Umbilical cord (tissue), 1 donor: ENCODE measurements at regions not wholly inside any gene's neighbourhood (a gene's known extent, or its start where the extent isn't known, plus 50 kb on each side); places are given as distances from the start of the nearest gene placed in this dataset.

ENCODE experiments used
- DNase-seq: peaks from one replicate; pipeline ENCODE4 v3.0.0-alpha.2; 2015; ENCODE audit warnings: low spot score

DNA sequence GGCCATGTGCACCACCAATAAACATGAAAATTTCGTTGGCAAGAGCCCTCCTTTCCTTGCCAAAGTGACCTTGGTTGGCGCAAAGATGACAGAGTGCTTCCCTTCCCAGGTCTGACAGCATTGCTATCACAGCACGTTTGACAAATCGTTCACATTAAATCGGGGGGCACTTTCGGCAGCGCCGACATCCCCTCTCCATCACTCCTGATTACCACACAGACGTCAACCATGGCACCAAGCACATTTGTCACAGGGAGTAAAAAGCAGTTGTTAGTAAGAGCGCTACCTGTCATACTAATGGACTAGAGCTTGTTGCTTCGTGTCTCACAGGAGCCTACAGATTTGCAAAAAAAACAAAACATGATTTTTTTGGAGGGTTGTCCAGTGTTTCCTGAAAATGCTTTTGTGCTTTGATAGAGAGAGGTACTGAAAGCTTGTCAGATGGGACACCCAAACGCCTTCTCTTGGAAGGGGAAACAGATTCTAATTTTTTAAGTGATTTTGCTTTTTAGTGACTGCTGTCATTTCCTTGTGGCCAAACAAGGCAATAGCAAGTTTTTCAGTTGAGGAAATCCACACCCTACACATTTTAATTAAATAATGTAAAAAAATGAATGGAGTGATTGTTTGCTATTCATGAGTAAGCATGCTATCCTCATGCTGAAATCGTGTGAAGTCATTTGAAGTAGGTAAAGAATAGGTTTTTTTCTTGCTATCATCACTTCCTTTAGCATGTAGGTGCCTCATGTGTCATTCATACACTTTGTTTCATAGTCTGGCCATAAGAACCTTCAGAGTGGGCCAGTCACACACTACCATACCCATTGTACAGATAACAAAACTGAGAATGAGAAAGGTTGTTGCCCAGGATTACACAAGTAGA is 682.8 kb upstream of the WWC1 start:
- no peak for DNase-seq

DNA sequence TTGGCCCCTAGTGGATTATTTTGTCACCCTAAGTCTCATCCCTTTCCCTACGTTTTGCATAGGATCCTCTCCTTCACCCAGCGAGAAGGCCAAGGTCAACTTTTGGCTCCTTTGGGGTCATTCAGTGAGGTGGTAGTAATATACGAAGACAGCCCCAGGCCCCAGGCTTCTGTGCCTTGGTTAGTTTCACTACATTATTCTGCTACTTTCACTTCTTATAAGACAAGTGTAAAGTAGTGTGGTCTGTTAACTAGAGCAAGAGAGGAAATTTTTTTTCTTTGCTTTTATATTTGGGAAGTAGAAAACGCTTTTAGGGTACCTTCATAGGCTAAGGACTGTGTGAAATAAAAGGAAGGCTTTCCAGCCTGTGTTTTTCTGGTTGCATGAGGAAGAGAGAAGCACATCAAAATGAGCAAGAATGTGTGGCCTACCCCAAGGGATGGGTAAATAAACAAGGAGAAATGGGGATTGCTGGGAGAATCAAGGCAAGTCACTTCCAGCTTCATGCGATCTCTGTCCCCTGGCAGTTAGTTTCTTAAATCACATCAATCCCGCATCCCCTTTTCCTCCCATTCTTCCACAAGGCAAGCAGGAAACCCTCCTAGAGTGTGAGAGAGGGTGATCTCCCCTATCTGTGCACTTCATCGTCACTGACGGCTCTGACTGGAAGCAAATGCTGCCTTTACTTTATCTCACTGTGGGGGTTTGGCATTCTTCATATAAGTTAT is 677.0 kb upstream of the WWC1 start:
- no peak for DNase-seq

DNA sequence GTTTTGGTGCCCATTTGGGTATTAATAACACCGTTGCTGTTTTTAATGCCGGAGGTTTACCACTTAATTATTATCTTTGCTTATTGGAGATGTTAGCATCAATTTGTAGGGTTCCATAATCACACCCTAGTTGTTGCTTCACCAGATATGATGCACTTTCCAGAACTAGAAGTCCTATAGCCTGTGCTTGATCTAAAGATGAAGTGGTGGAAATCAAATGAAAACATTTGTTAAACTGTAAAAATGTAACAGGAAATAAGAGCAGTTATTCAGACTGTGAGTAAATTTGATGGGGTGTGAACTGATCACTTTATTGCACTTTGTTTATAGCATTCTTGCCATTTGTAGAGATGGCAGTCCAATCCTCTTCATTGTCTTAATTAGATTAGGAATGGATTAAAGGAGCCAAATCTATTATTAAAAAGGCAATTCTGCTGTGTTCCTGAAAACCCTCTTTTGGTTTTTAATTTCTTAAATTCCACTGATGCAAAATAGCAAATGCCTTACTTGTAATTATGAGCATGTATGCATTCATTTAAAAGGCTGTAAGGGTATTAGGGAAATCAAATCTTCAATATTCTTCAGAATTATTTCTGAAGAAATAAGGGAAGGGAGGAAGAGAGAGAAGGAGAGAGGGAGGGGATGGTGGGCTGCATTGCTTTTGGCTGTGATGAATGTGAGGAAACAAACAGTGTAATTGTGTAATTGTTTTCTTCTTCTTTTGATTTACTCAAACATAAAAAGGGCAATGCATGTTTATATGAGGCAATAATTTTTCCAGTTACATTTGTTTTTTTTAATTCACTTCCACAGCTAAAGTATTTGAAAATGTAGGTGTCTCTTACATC is 675.2 kb upstream of the WWC1 start:
- no peak for DNase-seq

DNA sequence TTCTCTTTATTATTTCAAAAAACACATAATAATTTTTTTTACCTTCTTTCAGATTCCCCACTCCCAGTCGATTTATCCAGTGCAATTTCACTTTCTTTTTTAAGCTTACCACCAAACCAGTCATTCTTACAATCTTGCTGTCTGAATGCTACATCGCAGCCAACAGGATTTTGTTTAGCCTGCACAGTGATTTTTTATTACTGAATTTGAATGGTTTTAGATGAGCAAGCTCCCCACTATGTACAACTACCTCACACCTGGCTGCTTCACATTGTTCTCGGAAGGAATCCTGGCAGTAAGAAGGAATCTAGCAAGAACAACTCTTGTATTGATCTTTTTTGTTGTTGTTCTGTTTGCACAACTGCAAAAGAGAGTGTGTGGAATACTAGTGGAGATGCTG is 668.1 kb upstream of the WWC1 start:
- no peak for DNase-seq

DNA sequence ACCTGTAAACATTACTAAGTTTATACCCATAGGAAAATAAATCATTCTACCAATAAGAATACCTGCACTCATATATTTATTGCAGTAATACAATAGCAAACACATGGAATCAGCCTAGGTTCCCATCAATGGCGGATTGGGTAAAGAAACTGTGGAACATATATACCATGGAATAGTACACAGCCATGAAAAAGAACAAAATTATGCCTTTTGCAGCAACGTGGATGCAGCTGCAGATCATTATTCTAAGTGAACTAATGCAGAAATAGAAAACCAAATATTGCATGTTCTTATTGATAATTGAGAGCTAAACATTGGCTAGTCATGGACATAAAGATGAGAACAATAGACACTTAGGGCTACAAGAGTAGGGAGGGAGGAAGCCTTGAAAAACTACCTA is 667.4 kb upstream of the WWC1 start:
- DNase-seq: no peak

DNA sequence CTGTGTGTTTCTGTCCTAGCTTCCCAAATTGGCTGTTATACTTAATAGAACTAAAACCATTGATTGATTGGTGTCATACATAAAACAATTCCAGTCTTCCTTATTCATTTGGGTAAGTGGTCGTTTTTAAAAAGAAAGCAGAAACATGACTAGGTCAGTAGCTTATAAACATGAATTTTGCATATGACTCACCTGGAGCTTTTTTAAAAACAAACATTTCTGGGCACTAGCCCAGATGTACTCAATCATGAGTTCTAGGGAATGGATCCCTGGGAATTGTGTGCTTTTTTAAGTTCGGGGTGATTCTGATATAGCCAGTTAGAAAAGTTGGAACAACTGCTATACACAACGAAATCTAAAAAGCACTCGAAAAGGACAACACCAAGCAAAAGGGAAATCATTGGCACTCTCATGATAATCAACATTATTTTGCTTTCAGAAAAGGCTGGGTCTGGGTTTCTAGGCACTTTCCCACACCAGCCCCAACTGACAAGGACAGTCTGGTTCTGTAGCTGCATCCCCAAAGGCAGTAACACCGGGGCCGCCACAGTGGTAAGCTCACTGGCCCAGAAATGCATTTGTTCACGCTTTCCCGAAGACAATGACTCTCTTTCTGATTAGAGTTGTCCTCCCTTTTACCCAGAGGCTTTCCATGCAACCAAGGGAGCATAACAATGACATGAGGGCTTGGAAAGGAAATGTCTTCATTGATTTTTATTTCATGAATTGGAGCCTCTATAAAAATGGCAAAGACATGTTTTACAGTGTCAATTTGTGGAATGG is 664.9 kb upstream of the WWC1 start:
- DNase-seq: no peak

DNA sequence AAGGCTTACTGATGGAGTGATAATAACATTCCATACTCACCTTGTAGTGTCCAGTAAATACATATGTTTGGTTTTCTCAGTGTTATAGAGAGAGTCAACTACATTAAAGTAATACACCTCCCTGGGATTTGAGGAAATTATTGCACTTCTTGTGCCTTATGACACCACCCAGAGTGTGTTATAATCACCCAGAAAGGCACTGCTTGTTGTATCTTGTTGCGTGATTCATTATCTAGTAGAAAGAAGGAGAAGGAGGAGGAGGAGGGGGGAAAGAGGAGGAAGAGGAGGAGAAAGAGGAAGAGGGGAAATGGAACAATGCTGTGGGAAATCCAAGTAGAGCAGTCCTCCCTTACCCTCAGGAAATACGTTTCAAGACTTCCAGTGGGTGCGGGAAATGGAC is 661.8 kb upstream of the WWC1 start:
- DNase-seq: no peak

DNA sequence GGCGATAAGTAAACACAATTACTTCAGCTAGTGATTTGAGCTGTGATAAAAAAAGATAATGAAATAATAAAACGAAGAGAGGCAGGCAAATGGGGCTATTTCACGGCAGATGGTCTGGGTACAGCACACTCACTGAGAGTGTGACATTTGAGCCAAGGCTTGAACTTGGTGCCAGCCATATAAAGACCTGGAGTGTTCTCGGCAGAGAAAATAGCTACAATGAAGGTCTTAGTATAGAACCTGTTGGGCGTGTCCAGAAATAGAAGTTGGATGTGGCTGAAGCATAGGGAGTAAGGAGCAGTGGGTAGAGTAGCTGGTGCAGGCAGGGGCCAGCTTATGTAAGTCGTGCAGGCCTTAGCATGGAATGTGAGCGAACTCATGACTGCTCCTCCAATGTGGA is 660.3 kb upstream of the WWC1 start:
- DNase-seq: no peak

DNA sequence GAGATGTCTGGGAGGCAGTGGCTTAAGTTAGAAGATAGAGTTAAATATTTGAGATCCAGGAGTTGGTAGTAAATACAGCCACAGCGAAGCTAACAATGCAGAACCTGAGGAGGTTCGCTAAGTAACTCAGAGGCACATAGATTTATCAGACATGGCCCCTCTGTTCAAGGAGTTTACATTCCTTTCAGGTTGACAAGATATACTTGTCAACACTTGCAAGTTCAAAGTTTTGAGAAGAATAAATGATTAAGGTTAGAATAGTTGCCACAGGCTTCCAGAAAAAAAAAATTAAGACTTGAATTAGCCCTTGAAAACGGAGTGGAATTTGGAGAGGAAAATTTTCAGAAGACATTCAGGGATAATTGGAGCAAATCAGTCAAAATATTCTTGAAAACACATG is 658.3 kb upstream of the WWC1 start:
- DNase-seq: no peak

DNA sequence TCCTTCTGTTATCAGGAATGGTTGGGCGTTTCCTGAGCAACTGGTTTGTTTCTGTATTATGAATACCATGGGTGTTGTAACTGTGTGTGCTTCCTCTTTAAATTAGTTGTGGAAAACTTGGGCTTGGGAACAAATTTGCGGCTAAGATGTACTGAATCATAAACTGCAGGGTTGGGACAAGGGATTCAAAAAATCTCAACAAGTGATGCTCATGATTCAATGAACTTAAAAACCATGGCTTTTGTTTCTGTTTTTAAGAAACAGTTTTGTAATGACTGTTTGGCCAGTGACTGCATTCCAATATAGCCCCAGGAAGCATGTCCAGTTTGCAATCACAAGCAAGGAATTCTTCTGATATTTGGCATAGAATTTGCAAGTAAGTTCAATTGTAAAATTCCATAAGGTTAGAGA is 657.5 kb upstream of the WWC1 start:
- peak; percentile 42 for DNase-seq

DNA sequence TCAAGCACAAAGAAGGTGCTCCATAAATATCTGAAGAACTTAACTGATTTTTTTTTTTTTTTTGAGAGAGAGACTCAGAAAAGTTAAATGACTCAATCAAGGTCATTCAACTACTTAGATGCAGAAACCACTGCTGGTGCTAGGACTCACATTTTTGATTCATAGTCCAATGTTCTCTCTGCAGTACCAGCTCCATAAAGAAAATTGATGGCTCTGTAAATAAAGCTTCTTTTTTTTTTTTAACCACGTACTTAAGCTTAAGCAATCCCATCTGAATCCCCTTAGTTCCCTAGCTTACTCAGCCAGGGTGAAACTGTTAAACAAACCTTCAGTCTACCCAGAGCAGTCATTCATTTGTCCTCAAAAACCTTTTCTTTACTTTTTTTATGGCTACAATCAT is 657.0 kb upstream of the WWC1 start:
- DNase-seq: peak; percentile 15

DNA sequence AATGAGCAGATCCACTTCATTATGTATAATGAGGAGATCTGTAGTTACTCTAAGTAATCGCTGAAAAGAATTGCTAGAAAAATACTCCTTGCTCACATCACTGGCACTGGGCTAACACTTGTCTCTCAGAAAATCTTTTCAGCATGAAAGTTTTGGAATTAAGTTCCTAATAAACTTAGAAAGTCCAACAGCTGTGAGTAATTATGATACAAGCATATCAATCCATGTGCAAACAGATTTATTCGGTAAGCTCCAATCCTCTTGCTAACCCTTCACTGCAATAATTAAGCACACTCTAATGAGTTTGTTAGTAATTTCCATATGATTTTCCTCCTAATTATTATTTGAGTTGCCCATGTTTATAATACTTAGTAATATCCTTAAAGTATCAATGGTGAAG is 652.6 kb upstream of the WWC1 start:
- no peak for DNase-seq

DNA sequence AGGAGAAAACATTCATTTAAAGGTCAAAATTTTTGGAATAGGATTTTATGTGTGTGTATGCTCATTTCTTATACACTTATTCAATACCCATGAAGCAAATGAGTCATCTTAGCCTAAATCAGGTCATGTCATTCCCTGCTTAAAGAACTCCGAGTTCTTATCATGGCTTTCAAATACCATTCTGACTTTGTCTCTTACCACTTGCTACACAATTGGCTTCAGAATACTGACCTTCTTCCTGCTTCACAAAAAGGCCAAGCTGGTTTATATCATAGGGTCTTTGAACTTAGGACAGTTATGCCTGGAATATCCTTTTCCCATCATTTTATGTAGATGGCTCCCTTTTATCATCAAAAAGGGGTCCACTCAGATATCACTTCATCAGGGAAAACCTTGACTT is 652.2 kb upstream of the WWC1 start:
- peak; percentile 23 for DNase-seq

DNA sequence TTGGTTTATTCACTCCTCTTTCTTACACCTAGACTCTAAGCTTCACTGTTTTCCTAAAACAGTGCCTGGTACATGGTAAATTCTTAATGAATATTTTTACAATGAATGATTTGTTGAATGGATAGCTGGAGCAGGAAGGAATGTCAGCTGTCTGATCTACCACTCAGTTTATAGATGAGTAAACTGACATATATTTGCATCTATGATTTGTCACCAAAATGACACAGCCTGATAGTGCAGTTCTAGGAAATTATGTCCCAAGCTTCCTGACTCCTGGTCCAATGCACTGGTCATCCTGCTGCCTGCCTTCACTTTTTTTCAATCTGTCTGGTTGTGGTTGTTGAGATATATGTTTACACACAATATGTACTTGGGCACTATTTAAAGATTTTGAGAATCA is 651.7 kb upstream of the WWC1 start:
- DNase-seq: no peak

DNA sequence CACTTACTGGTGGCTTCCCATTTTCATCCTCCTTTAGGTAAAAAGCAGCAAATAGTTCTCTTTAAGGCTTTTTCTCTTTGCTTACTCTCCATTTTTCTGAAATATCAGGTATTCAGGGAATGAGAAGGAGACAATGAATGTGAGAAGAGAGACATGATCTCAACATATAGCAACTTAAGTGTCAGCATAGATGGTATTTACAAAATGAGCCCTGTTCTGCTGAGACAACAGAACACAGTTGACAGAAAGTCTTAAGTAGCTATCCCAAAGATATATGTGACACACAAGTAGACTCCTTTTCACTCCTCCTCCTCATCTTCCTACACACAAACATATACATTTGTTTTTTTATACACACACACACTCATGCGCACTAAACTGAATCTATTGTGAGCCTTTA is 649.3 kb upstream of the WWC1 start:
- DNase-seq: no peak

DNA sequence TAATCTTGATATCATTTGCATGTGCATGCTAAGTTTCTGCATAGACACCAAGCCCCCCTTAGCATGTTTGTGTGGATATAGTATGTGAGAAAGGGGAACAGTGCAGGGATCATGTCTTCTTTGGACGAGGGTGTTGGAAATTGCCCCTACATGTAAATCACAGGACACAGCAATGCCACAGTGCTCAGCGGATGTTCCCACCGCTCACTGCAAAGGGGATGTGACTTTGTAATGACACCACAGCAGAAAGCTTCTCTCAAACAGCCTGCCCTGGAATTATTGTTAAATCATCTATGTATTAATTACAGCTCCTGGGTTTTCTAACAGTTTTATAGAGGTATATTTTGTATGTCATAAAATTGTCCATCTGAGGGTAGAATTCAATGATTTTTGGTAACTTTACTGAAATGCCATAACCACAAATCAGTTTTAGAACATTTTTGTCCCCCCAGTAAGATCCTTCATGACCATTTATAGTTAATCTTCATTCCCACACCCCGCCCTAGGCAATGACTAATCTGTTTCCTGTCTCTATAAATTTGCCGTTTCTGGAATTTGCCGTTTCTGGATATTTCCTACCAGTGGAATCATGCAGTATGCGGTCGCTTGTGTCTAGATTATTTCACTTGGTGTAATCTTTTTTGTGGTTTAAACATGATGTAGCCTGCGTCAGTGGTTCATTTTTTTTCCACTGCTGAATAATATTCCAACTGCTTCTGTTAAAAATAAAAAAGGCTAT is 648.5 kb upstream of the WWC1 start:
- DNase-seq: peak; percentile 60

DNA sequence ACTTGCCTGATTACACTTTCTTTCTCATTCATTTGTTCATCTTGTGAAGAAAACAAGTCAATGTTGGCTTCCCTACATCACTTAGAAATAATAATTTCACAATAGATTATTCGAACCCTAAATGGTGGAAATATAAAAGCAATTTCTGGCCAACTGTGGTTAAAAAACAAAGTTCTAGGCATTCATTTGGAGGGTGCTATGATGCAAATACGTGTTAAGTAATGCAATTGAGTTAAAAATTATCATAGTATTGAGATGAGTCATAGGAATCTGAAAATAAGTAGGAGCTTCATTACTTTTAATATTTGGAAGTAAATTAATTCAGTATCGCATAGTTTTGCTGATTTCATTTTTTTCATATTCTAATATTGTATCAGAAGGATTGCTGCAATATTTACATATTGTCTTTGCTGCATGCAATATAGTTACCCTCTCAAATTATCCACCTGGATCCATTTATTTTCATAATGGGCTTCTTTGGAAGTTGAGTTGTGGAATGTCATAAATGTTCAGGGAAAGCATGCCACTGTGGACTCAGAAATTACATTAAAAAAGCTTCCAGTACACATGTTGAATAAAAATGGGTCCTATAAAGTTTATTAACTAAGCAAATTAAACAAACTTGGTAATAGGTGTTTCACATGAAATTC is 647.7 kb upstream of the WWC1 start:
- DNase-seq: no peak

DNA sequence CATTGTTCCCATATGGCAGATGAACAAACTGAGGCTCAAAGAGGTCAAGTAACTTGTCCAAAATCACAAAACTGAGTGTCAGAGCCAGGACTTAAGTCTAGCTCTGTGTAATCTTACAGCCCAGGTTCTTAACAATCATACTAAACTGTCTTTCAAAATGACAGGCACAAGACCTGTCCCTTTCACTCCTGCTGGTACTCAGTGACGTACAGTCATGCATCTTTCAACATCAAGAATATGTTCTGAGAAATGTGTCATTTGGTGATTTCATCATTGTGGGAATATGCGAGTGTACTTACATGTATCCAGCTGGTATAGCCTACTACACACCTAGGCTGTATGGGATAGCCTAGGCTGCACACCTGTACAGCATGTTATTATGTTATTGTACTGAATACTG is 646.8 kb upstream of the WWC1 start:
- no peak for DNase-seq

DNA sequence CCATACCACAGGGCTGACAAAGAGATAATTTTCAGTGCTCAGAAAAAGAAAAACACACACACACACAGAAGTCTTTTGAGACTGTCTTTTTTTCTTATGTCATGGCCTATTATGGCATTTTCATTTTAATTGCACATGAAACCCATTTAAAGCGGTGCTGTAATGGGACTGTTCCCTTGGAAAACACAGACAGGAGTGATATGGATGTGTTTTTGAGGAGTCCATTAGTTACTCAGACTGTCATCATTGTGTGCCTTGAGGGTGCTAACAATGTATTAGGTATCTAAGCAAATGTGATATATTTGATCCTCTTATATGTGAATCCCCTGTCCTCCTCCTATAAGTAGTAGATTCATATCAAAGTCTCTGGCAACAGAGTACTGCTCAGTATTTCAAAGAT is 642.0 kb upstream of the WWC1 start:
- no peak for DNase-seq

DNA sequence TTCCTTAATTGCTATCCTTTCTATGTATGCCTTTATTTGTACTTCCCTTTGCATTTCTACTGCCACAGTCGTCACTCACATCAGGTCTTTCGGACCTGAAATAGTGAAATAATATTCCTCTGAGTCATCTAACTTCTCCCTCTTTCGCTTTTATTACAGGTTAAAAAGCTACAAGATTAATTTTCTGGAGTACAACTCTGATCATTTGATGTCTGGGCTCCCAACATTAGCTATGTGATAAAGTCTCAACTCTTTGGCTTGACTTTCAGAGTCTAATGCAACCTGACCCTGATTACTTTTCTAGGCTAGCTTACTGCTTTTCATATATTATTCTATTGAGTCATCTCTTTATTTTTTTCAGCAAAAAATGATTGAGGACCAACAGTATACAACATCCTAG is 638.8 kb upstream of the WWC1 start:
- DNase-seq: peak; percentile 30
